ENCODE measurements at regions not wholly inside any gene's neighbourhood (a gene's known extent, or its start where the extent isn't known, plus 50 kb on each side); places are given as distances from the start of the nearest gene placed in this dataset.

DNA sequence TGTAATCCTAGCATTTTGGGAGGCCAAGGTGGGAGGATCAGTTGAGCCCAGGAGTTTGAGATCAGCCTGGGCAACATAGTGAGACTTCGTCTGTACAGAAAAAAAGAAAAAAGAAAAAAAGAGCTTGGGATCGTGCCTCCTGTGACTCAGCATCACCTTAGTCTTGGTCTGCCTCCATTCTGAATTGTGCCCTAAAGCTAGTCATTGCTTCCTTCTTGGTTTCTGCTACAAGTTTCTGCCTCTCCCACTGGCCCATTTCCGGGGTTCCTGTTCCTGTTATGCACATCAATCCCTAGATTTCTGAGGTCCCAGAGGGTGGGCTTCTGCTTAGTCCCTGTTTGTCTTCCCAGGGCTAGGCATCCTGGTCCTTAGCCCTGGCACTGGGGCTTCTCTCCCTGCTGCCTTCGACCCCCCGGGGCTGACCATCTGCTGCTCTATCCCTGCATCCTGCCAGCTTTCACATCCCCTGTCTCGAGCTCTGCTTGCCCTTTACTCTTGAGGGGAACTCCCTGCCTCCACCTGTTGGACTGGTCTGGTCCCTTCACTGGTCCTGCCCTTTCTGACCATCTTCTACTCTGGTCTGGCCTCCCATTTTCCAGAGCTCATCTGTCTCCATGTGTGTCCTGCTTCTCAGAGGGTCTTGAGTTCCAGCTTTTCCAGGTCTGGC, 77.5 kb upstream of the ESR1 start:
- Histone ChIP-seq H3K4me3 (ENCODE audit: low read length) (no peak overlapping the region), H3K27ac (ENCODE audit: low read length) (no peak overlapping the region), H3K4me1 (ENCODE audit: low read length) (peaks cover 7% of the 10 kb centered on the region), H4K20me1 (ENCODE audit: insufficient read depth, low read length) (no peaks in the 10 kb centered on the region), H3K4me2 (ENCODE audit: low read length) (no peak overlapping the region), H2AFZ (ENCODE audit: low read depth, low read length) (no peak overlapping the region), H3K36me3 (replicated peaks; ENCODE audit: low read depth, low read length) (no peaks in the 10 kb centered on the region), H3K27me3 (ENCODE audit: low read depth, low read length) (no peaks in the 10 kb centered on the region), H3K9ac (ENCODE audit: low read length) (no peak overlapping the region), H3K9me3 (ENCODE audit: insufficient read depth, low read length) (no peaks in the 10 kb centered on the region), H3K79me2 (ENCODE audit: low read length) (no peaks in the 10 kb centered on the region)
- TF ChIP-seq CTCF (IDR thresholded peaks at IDR 0.05; ENCODE audit: low read depth, low read length) (no peak), EZH2phosphoT487 (IDR thresholded peaks at IDR 0.05; ENCODE audit: low read depth) (no peak)

DNA sequence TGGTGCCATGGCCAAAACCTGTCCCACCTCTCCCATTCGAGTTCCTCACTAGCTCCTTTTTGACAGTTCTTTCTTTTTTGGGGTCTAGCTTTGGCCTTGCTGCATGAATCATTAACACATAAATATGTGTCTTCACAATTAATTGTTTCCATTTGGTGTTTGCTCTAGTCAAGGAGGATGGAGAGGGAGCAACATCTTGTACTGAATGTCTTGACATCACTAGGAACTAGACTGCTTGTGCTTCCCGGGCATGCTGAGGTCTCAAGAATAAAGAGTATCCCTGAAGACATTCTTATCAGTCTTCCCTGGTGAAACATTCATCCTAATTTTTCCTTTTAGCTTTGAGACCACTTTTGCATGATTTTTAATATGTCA, 77.0 kb upstream of the ESR1 start:
- TF ChIP-seq CTCF (IDR thresholded peaks at IDR 0.05; ENCODE audit: low read depth, low read length) = no peak
- TF ChIP-seq EZH2phosphoT487 (IDR thresholded peaks at IDR 0.05; ENCODE audit: low read depth) = no peak
- no peak overlapping the region for H3K27ac ChIP-seq (ENCODE audit: low read length)
- no peaks in the 10 kb centered on the region for H4K20me1 ChIP-seq (ENCODE audit: insufficient read depth, low read length)
- H3K36me3 ChIP-seq (replicated peaks; ENCODE audit: low read depth, low read length) = no peaks in the 10 kb centered on the region
- H3K4me1 ChIP-seq (ENCODE audit: low read length) = peaks cover 7% of the 10 kb centered on the region
- no peak overlapping the region for H3K4me3 ChIP-seq (ENCODE audit: low read length)
- no peaks in the 10 kb centered on the region for H3K27me3 ChIP-seq (ENCODE audit: low read depth, low read length)
- H3K4me2 ChIP-seq (ENCODE audit: low read length) = no peak overlapping the region
- no peak overlapping the region for H3K9ac ChIP-seq (ENCODE audit: low read length)
- no peaks in the 10 kb centered on the region for H3K79me2 ChIP-seq (ENCODE audit: low read length)
- no peaks in the 10 kb centered on the region for H3K9me3 ChIP-seq (ENCODE audit: insufficient read depth, low read length)
- no peak overlapping the region for H2AFZ ChIP-seq (ENCODE audit: low read depth, low read length)

- Histone ChIP-seq H3K4me3 (ENCODE audit: low read length) (no peak overlapping the region), H3K4me2 (ENCODE audit: low read length) (no peak overlapping the region), H2AFZ (ENCODE audit: low read depth, low read length) (no peak overlapping the region), H3K36me3 (replicated peaks; ENCODE audit: low read depth, low read length) (no peaks in the 10 kb centered on the region), H3K79me2 (ENCODE audit: low read length) (no peaks in the 10 kb centered on the region), H3K27ac (ENCODE audit: low read length) (no peak overlapping the region), H3K9me3 (ENCODE audit: insufficient read depth, low read length) (no peaks in the 10 kb centered on the region), H3K27me3 (ENCODE audit: low read depth, low read length) (no peaks in the 10 kb centered on the region), H3K4me1 (ENCODE audit: low read length) (peaks cover 7% of the 10 kb centered on the region), H3K9ac (ENCODE audit: low read length) (no peak overlapping the region), H4K20me1 (ENCODE audit: insufficient read depth, low read length) (no peaks in the 10 kb centered on the region)
- TF ChIP-seq CTCF (IDR thresholded peaks at IDR 0.05; ENCODE audit: low read depth, low read length) (no peak), EZH2phosphoT487 (IDR thresholded peaks at IDR 0.05; ENCODE audit: low read depth) (no peak)
These were observed 76.2 kb upstream of the ESR1 start for GRCh38 chr6:151731313-151731712.

GRCh38 chr6:151733680-151734320, 73.7 kb upstream of the ESR1 start:
- Histone ChIP-seq H3K9ac (ENCODE audit: low read length) (no peak overlapping the region), H3K27ac (ENCODE audit: low read length) (no peak overlapping the region), H3K4me3 (ENCODE audit: low read length) (no peak overlapping the region), H3K9me3 (ENCODE audit: insufficient read depth, low read length) (no peaks in the 10 kb centered on the region), H3K4me1 (ENCODE audit: low read length) (peaks cover 7% of the 10 kb centered on the region), H3K4me2 (ENCODE audit: low read length) (no peak overlapping the region), H2AFZ (ENCODE audit: low read depth, low read length) (no peak overlapping the region), H4K20me1 (ENCODE audit: insufficient read depth, low read length) (no peaks in the 10 kb centered on the region), H3K36me3 (replicated peaks; ENCODE audit: low read depth, low read length) (no peaks in the 10 kb centered on the region), H3K27me3 (ENCODE audit: low read depth, low read length) (no peaks in the 10 kb centered on the region), H3K79me2 (ENCODE audit: low read length) (no peaks in the 10 kb centered on the region)
- TF ChIP-seq CTCF (IDR thresholded peaks at IDR 0.05; ENCODE audit: low read depth, low read length) (no peak), EZH2phosphoT487 (IDR thresholded peaks at IDR 0.05; ENCODE audit: low read depth) (no peak)

Measured in OCI-LY3 (cell line).